H1 (cell line): ENCODE measurements at regions not wholly inside any gene's neighbourhood (a gene's known extent, or its start where the extent isn't known, plus 50 kb on each side); places are given as distances from the start of the nearest gene placed in this dataset.

Source experiments
- CTCF ChIA-PET: fragments of 300-600 bp; sonication (Branson Sonifier 250); formaldehyde crosslinking; loops from one replicate; lab custom pipeline; 2021; ENCODE audit not compliant: partially characterized antibody; lab: Charles Lee
- POLR2A ChIA-PET: fragments of 300-600 bp; sonication (Branson Sonifier 250); formaldehyde crosslinking; loops from one replicate; lab custom pipeline; 2021; ENCODE audit warnings: inconsistent platforms; ENCODE audit not compliant: partially characterized antibody; lab: Charles Lee
- DNase-seq, 2 experiments: peaks; one replicate each; pipeline versions ENCODE4 v3.0.0 to v3.0.0-alpha.2; 2010 to 2022; ENCODE audit warnings: low spot score in 2 of 2, low read depth in 1 of 2, mixed read lengths in 1 of 2
- FAIRE-seq: peaks from 2 replicates; lab custom pipeline; 2011; peaks lifted over from hg19 to GRCh38; lab: Jason Lieb, UNC
- H2AFZ ChIP-seq: 2 replicates; pipeline ENCODE4 v1.8.1; 2012; ENCODE audit warnings: low read length, inconsistent platforms
- H2AK5ac ChIP-seq: 2 replicates; pipeline ENCODE4 v1.6.1; 2013; ENCODE audit warnings: low read depth, low read length
- H2BK120ac ChIP-seq: replicated peaks from 2 replicates; pipeline ENCODE3; 2013; ENCODE audit warnings: low read depth, low read length, inconsistent platforms
- H2BK12ac ChIP-seq: 2 replicates; pipeline ENCODE4 v1.6.1; 2013; ENCODE audit warnings: low read depth, low read length
- H2BK15ac ChIP-seq: 2 replicates; pipeline ENCODE4 v1.6.1; 2013; ENCODE audit warnings: low read length
- H2BK20ac ChIP-seq: 2 replicates; pipeline ENCODE4 v1.6.1; 2013; ENCODE audit warnings: low read length
- H2BK5ac ChIP-seq: 2 replicates; pipeline ENCODE4 v1.6.1; 2013; ENCODE audit warnings: low read depth, low read length
- H3K14ac ChIP-seq: 2 replicates; pipeline ENCODE4 v1.6.1; 2013; ENCODE audit warnings: inconsistent platforms; ENCODE audit not compliant: insufficient read length
- H3K18ac ChIP-seq: 2 replicates; pipeline ENCODE4 v1.6.1; 2013; ENCODE audit warnings: low read length; ENCODE audit errors: extremely low read depth
- H3K23ac ChIP-seq: 2 replicates; pipeline ENCODE4 v1.6.1; 2013; ENCODE audit warnings: inconsistent platforms; ENCODE audit not compliant: insufficient read length
- H3K23me2 ChIP-seq: 2 replicates; pipeline ENCODE4 v1.6.1; 2013; ENCODE audit warnings: low read depth, low read length
- H3K27ac ChIP-seq: 2 replicates; pipeline ENCODE4 v1.6.1; 2011; ENCODE audit warnings: low read depth, low read length, inconsistent platforms
- H3K27me3 ChIP-seq, 4 experiments: replicated peaks in 1 of 4; 1 replicate in 1 of 4; 2 replicates in 3 of 4; pipeline versions ENCODE4 v1.6.1 to v1.8.1; 2011 to 2013; ENCODE audit warnings: low read length in 3 of 4, mild to moderate bottlenecking in 3 of 4, inconsistent platforms in 2 of 4, mixed read lengths in 2 of 4, moderate library complexity in 1 of 4; ENCODE audit not compliant: control insufficient read depth in 3 of 4, insufficient read depth in 3 of 4; ENCODE audit errors: extremely low read depth in 1 of 4
- H3K36me3 ChIP-seq, 4 experiments: 2 replicates each; pipeline versions ENCODE4 v1.6.1 to v1.8.1; 2011 to 2013; ENCODE audit warnings: mild to moderate bottlenecking in 4 of 4, low read length in 3 of 4, moderate library complexity in 2 of 4, control low read depth in 1 of 4, inconsistent platforms in 1 of 4; ENCODE audit not compliant: insufficient read depth in 4 of 4, control insufficient read depth in 2 of 4
- H3K4ac ChIP-seq: replicated peaks from 2 replicates; pipeline ENCODE3; 2013; ENCODE audit warnings: low read length, low read depth, mixed read lengths, inconsistent platforms; ENCODE audit not compliant: insufficient read length
- H3K4me1 ChIP-seq, 4 experiments: replicated peaks in 1 of 4; 1 replicate in 1 of 4; 2 replicates in 3 of 4; pipeline versions ENCODE4 v1.6.1 to v1.8.1; 2011 to 2013; ENCODE audit warnings: low read length in 3 of 4, inconsistent platforms in 2 of 4, mixed read lengths in 1 of 4; ENCODE audit not compliant: insufficient read depth in 4 of 4, control insufficient read depth in 3 of 4
- H3K4me2 ChIP-seq, 2 experiments: 2 replicates each; pipeline versions ENCODE4 v1.6.1 to v1.8.1; 2011 to 2013; ENCODE audit warnings: low read depth in 2 of 2, low read length in 2 of 2, control low read depth in 1 of 2, inconsistent platforms in 1 of 2, mild to moderate bottlenecking in 1 of 2; ENCODE audit not compliant: insufficient read depth in 1 of 2
- H3K4me3 ChIP-seq, 4 experiments: fragments of 200-600, 300-600 bp in 1 of 4; sonication (generic), shearing (Covaris generic), sonication (Bioruptor Twin) in 1 of 4; 2 replicates each; pipeline versions ENCODE4 v1.5.1 to v1.8.1; 2011 to 2016; ENCODE audit warnings: low read length in 4 of 4, low read depth in 3 of 4, control low read depth in 2 of 4, inconsistent platforms in 2 of 4, mild to moderate bottlenecking in 2 of 4, mixed read lengths in 1 of 4, moderate library complexity in 1 of 4; ENCODE audit not compliant: insufficient read depth in 2 of 4; ENCODE audit errors: extremely low read depth in 1 of 4
- H3K56ac ChIP-seq: replicated peaks from 2 replicates; pipeline ENCODE3; 2013; ENCODE audit warnings: low read depth, mild to moderate bottlenecking, mixed read lengths, low read length, inconsistent platforms; ENCODE audit not compliant: insufficient read length
- H3K79me1 ChIP-seq: 2 replicates; pipeline ENCODE4 v1.6.1; 2013; ENCODE audit warnings: low read depth, low read length, control low read depth
- H3K79me2 ChIP-seq, 2 experiments: 2 replicates each; pipeline versions ENCODE4 v1.6.1 to v1.8.1; 2012 to 2013; ENCODE audit warnings: low read length in 2 of 2, mild to moderate bottlenecking in 2 of 2, inconsistent platforms in 1 of 2; ENCODE audit not compliant: insufficient read depth in 2 of 2, control insufficient read depth in 1 of 2
- H3K9ac ChIP-seq, 4 experiments: replicated peaks in 1 of 4; 1 replicate in 1 of 4; 2 replicates in 3 of 4; pipeline versions ENCODE4 v1.6.1 to v1.8.1; 2011 to 2013; ENCODE audit warnings: low read depth in 3 of 4, low read length in 3 of 4, control low read depth in 2 of 4, mild to moderate bottlenecking in 2 of 4, moderate library complexity in 2 of 4, inconsistent platforms in 1 of 4; ENCODE audit errors: extremely low read depth in 1 of 4
- H3K9me3 ChIP-seq, 2 experiments: 2 replicates each; pipeline versions ENCODE4 v1.6.1 to v1.8.1; 2012 to 2013; ENCODE audit warnings: mild to moderate bottlenecking in 2 of 2, moderate library complexity in 2 of 2, control low read depth in 1 of 2, inconsistent platforms in 1 of 2, low read depth in 1 of 2, low read length in 1 of 2, mixed read lengths in 1 of 2; ENCODE audit not compliant: insufficient read depth in 2 of 2
- H4K20me1 ChIP-seq, 2 experiments: replicated peaks in 1 of 2; 2 replicates each; pipeline versions ENCODE3 to v1.8.1; 2011 to 2013; ENCODE audit warnings: inconsistent platforms in 2 of 2, low read length in 2 of 2, mild to moderate bottlenecking in 1 of 2; ENCODE audit not compliant: insufficient read depth in 2 of 2, control insufficient read depth in 1 of 2
- H4K5ac ChIP-seq: 2 replicates; pipeline ENCODE4 v1.6.1; 2013; ENCODE audit warnings: low read length, low read depth, mixed read lengths, inconsistent platforms; ENCODE audit not compliant: insufficient read length
- H4K8ac ChIP-seq: 2 replicates; pipeline ENCODE4 v1.8.0; 2013; ENCODE audit warnings: mild to moderate bottlenecking, moderate library complexity, low read length, inconsistent platforms; ENCODE audit not compliant: insufficient read depth; ENCODE audit errors: extremely low read depth
- H4K91ac ChIP-seq: replicated peaks from 2 replicates; pipeline ENCODE3; 2013; ENCODE audit warnings: low read length, mixed read lengths, inconsistent platforms; ENCODE audit not compliant: insufficient read length
- ATF2 ChIP-seq: IDR thresholded peaks from 2 replicates; pipeline ENCODE4 v1.6.1; 2012; ENCODE audit warnings: low read length, inconsistent platforms
- JUN ChIP-seq: IDR thresholded peaks from 2 replicates; pipeline ENCODE4 v1.6.1; 2011; ENCODE audit warnings: low read depth, mild to moderate bottlenecking, improper control_type of control experiment, low read length
- KDM4A ChIP-seq: IDR thresholded peaks from one replicate; pipeline ENCODE4 v1.7.1; 2012; ENCODE audit warnings: low read depth, mild to moderate bottlenecking, moderate library complexity, low read length, inconsistent platforms; ENCODE audit not compliant: severe bottlenecking
- POLR2AphosphoS5 ChIP-seq: IDR thresholded peaks from 2 replicates; pipeline ENCODE4 v1.6.1; 2011; ENCODE audit warnings: low read depth, low read length
- SP4 ChIP-seq: IDR thresholded peaks from 2 replicates; pipeline ENCODE4 v1.6.1; 2012; ENCODE audit warnings: low read length, inconsistent platforms
- TAF1 ChIP-seq: IDR thresholded peaks from 2 replicates; pipeline ENCODE4 v1.6.1; 2011; ENCODE audit warnings: mild to moderate bottlenecking, low read depth, low read length
- USF2 ChIP-seq: IDR thresholded peaks from 2 replicates; pipeline ENCODE4 v1.6.1; 2011; ENCODE audit warnings: low read length, improper control_type of control experiment
- YY1 ChIP-seq: IDR thresholded peaks from 2 replicates; pipeline ENCODE4 v1.6.1; 2011; ENCODE audit warnings: low read depth, mild to moderate bottlenecking, low read length
- WGBS, 2 experiments: shearing (Covaris generic) in 1 of 2; methylation state at CpG; one replicate each; pipeline versions ENCODE4 v1.1.6 to v1.1.7; 2013 to 2015; ENCODE audit warnings: low lambda C conversion rate in 2 of 2, mixed read lengths in 2 of 2, inconsistent platforms in 1 of 2, low coverage in 1 of 2, missing lambda C conversion rate in 1 of 2; ENCODE audit not compliant: insufficient replicate concordance in 2 of 2, insufficient coverage in 1 of 2, insufficient read length in 1 of 2; ENCODE audit errors: extremely low coverage in 1 of 2, missing lambda C conversion rate in 1 of 2; 5-methylcytosine and 5-hydroxymethylcytosine counted together

GRCh38 chr9:1400983-1401382 is 350.8 kb downstream of the DMRT2 start:
- CTCF ChIA-PET = interaction anchor here (1.0 kb wide), 1 partner anchor 300 kb away, joined by 4 read pairs; no protein-coding TSS in a partner anchor
- TF ChIP-seq USF2 = no peak
- no peak for TF ChIP-seq POLR2AphosphoS5
- no peak for TF ChIP-seq KDM4A
- TF ChIP-seq SP4 = no peak
- no peak for TF ChIP-seq YY1
- TF ChIP-seq TAF1 = no peak
- no peak for TF ChIP-seq JUN
- no peak for TF ChIP-seq ATF2
- Histone ChIP-seq H3K4me3 (no peak overlapping the region), H3K79me2 (no peaks in the 10 kb centered on the region), H3K27me3 (no peaks in the 10 kb centered on the region), H3K23ac (no peak overlapping the region), H3K23me2 (no peaks in the 10 kb centered on the region), H2BK120ac (no peak overlapping the region), H3K9ac (no peak overlapping the region), H3K9me3 (peaks cover 61% of the 10 kb centered on the region in 2 experiments), H4K5ac (no peak overlapping the region), H3K4me1 (no peaks in the 10 kb centered on the region), H2AFZ (no peak overlapping the region), H2AK5ac (no peak overlapping the region), H4K8ac (no peak overlapping the region), H2BK12ac (no peak overlapping the region), H3K18ac (no peak overlapping the region), H3K14ac (no peak overlapping the region), H4K91ac (no peak overlapping the region), H2BK5ac (no peak overlapping the region), H4K20me1 (no peaks in the 10 kb centered on the region), H2BK20ac (no peak overlapping the region), H3K79me1 (no peaks in the 10 kb centered on the region), H3K4me2 (no peak overlapping the region), H3K56ac (no peak overlapping the region), H3K27ac (no peak overlapping the region), H3K36me3 (no peaks in the 10 kb centered on the region; a peak in 1 of 8 replicates), H3K4ac (no peak overlapping the region), H2BK15ac (no peak overlapping the region)
- no peak for FAIRE-seq
- no peak for DNase-seq
- POLR2A ChIA-PET = no interaction called here
- 80% methylated on average over 5 of the region's 5 CpGs; no CpG with 5 or more reads in 1 of the 2 experiments for WGBS, 2 experiments
